Activated T-helper 1 cell treated with anti-CD3 and anti-CD28 coated beads, Interleukin-12 subunit alpha, Interleukin-12 subunit beta, Interleukin-2, Interleukin-4 antibody, amounts not matched to agents 30 ng/mL and 10 ng/mL and 1 ng/mL, durations not matched to agents 14 hours and 24 hours and 36 hours (primary cell): ENCODE measurements at regions not wholly inside any gene's neighbourhood (a gene's known extent, or its start where the extent isn't known, plus 50 kb on each side); places are given as distances from the start of the nearest gene placed in this dataset.

Experiments
- DNase-seq: peaks from one replicate; pipeline ENCODE4 v3.0.0; 2021; ENCODE audit warnings: low spot score
- H3K27ac Mint-ChIP-seq: one replicate; pipeline ENCODE4 v1.8.0; 2021; ENCODE audit warnings: mild to moderate bottlenecking, mixed read lengths
- H3K27me3 Mint-ChIP-seq: one replicate; pipeline ENCODE4 v1.8.0; 2022; ENCODE audit warnings: mild to moderate bottlenecking, moderate library complexity, mixed read lengths; ENCODE audit not compliant: insufficient read depth
- H3K36me3 Mint-ChIP-seq: one replicate; pipeline ENCODE4 v1.8.0; 2021; ENCODE audit warnings: low read depth, mixed read lengths
- H3K4me1 Mint-ChIP-seq: one replicate; pipeline ENCODE4 v1.8.0; 2021; ENCODE audit warnings: low read depth, mixed read lengths
- H3K4me3 Mint-ChIP-seq: one replicate; pipeline ENCODE4 v1.8.0; 2021; ENCODE audit warnings: mild to moderate bottlenecking, moderate library complexity, mixed read lengths
- H3K9me3 Mint-ChIP-seq: one replicate; pipeline ENCODE4 v1.8.0; 2021; ENCODE audit warnings: mixed read lengths
- intact Hi-C: fragments of 100-400 bp; cut with micrococcal nuclease; formaldehyde crosslinking; loops from one replicate; pipeline ENCODE4 v1.15.1; 2024

GRCh38 chr3:59131016-59131766, 81.4 kb upstream of the CFAP20DC start:
- no peak for DNase-seq
- intact Hi-C loops = no loop called here
- Mint-ChIP-seq H3K4me1 (no peaks in the 10 kb centered on the region), H3K27me3 (no peaks in the 10 kb centered on the region), H3K9me3 (no peaks in the 10 kb centered on the region), H3K27ac (no peak overlapping the region), H3K4me3 (no peak overlapping the region), H3K36me3 (no peaks in the 10 kb centered on the region)

- Mint-ChIP-seq H3K9me3 (no peaks in the 10 kb centered on the region), H3K27ac (no peak overlapping the region), H3K4me3 (no peak overlapping the region), H3K4me1 (no peaks in the 10 kb centered on the region), H3K27me3 (peaks cover 2% of the 10 kb centered on the region), H3K36me3 (no peaks in the 10 kb centered on the region)
- intact Hi-C loops = no loop called here
- no peak for DNase-seq
Measured at GRCh38 chr3:59128685-59129084, 78.9 kb upstream of the CFAP20DC start.

GRCh38 chr3:59127071-59127470, 77.2 kb upstream of the CFAP20DC start:
- Mint-ChIP-seq H3K27me3 (peaks cover 2% of the 10 kb centered on the region), H3K4me3 (no peak overlapping the region)

GRCh38 chr3:59126446-59126845, 76.6 kb upstream of the CFAP20DC start:
- Mint-ChIP-seq H3K27ac (no peak overlapping the region), H3K4me1 (no peaks in the 10 kb centered on the region), H3K4me3 (no peak overlapping the region), H3K9me3 (no peaks in the 10 kb centered on the region), H3K27me3 (peaks cover 2% of the 10 kb centered on the region), H3K36me3 (no peaks in the 10 kb centered on the region)
- intact Hi-C loops = no loop called here
- no peak for DNase-seq

More at GRCh38 chr3:59127071-59127470, 77.2 kb upstream of the CFAP20DC start:
- Mint-ChIP-seq H3K9me3 (no peaks in the 10 kb centered on the region), H3K4me1 (no peaks in the 10 kb centered on the region), H3K27ac (no peak overlapping the region), H3K36me3 (no peaks in the 10 kb centered on the region)
- DNase-seq = no peak
- intact Hi-C loops = no loop called here

GRCh38 chr3:59121346-59122144, 71.7 kb upstream of the CFAP20DC start:
- no peak for DNase-seq
- H3K4me1 Mint-ChIP-seq = no peaks in the 10 kb centered on the region
- no peaks in the 10 kb centered on the region for H3K36me3 Mint-ChIP-seq
- intact Hi-C loops = no loop called here
- no peak overlapping the region for H3K27ac Mint-ChIP-seq
- H3K27me3 Mint-ChIP-seq = peaks cover 2% of the 10 kb centered on the region
- no peak overlapping the region for H3K4me3 Mint-ChIP-seq
- no peaks in the 10 kb centered on the region for H3K9me3 Mint-ChIP-seq

- intact Hi-C loops = no loop called here
- Mint-ChIP-seq H3K4me3 (no peak overlapping the region), H3K4me1 (no peaks in the 10 kb centered on the region), H3K36me3 (no peaks in the 10 kb centered on the region), H3K27ac (no peak overlapping the region), H3K9me3 (no peaks in the 10 kb centered on the region), H3K27me3 (no peaks in the 10 kb centered on the region)
- no peak for DNase-seq
Measured at GRCh38 chr3:59118928-59119327, 69.1 kb upstream of the CFAP20DC start.

GRCh38 chr3:59117396-59117795, 67.6 kb upstream of the CFAP20DC start:
- Mint-ChIP-seq H3K27me3 (no peaks in the 10 kb centered on the region), H3K4me3 (no peak overlapping the region), H3K4me1 (no peaks in the 10 kb centered on the region), H3K27ac (no peak overlapping the region), H3K9me3 (no peaks in the 10 kb centered on the region), H3K36me3 (no peaks in the 10 kb centered on the region)
- intact Hi-C loops = no loop called here
- no peak for DNase-seq

GRCh38 chr3:59116233-59116537, 66.4 kb upstream of the CFAP20DC start:
- no peaks in the 10 kb centered on the region for H3K36me3 Mint-ChIP-seq
- no peak for DNase-seq
- no peaks in the 10 kb centered on the region for H3K27me3 Mint-ChIP-seq
- intact Hi-C loops = no loop called here
- no peak overlapping the region for H3K4me3 Mint-ChIP-seq
- no peaks in the 10 kb centered on the region for H3K9me3 Mint-ChIP-seq
- H3K4me1 Mint-ChIP-seq = no peaks in the 10 kb centered on the region
- H3K27ac Mint-ChIP-seq = no peak overlapping the region

GRCh38 chr3:59115364-59116232, 65.8 kb upstream of the CFAP20DC start:
- Mint-ChIP-seq H3K9me3 (no peaks in the 10 kb centered on the region), H3K36me3 (no peaks in the 10 kb centered on the region), H3K27me3 (no peaks in the 10 kb centered on the region), H3K27ac (no peak overlapping the region), H3K4me1 (no peaks in the 10 kb centered on the region), H3K4me3 (no peak overlapping the region)
- intact Hi-C loops = no loop called here
- DNase-seq = no peak

GRCh38 chr3:59107856-59108815, 58.3 kb upstream of the CFAP20DC start:
- H3K9me3 Mint-ChIP-seq = no peaks in the 10 kb centered on the region
- H3K36me3 Mint-ChIP-seq = no peaks in the 10 kb centered on the region
- H3K27ac Mint-ChIP-seq = no peak overlapping the region
- intact Hi-C loops = no loop called here
- peaks cover 2% of the 10 kb centered on the region for H3K27me3 Mint-ChIP-seq
- no peak overlapping the region for H3K4me3 Mint-ChIP-seq
- DNase-seq = no peak
- peaks cover 5% of the 10 kb centered on the region for H3K4me1 Mint-ChIP-seq

GRCh38 chr3:59106085-59106648, 56.3 kb upstream of the CFAP20DC start:
- Mint-ChIP-seq H3K4me1 (peaks cover 5% of the 10 kb centered on the region), H3K4me3 (no peak overlapping the region), H3K36me3 (no peaks in the 10 kb centered on the region), H3K27ac (no peak overlapping the region), H3K9me3 (no peaks in the 10 kb centered on the region), H3K27me3 (peaks cover 6% of the 10 kb centered on the region)
- no peak for DNase-seq
- intact Hi-C loops = no loop called here

GRCh38 chr3:59103552-59103951, 53.7 kb upstream of the CFAP20DC start:
- Mint-ChIP-seq H3K27me3 (peaks cover 6% of the 10 kb centered on the region), H3K27ac (no peak overlapping the region), H3K9me3 (no peaks in the 10 kb centered on the region), H3K4me1 (peaks cover 5% of the 10 kb centered on the region), H3K36me3 (no peaks in the 10 kb centered on the region), H3K4me3 (no peak overlapping the region)
- intact Hi-C loops = no loop called here
- DNase-seq = no peak
